Mammary epithelial cell (primary cell): ENCODE measurements at regions not wholly inside any gene's neighbourhood (a gene's known extent, or its start where the extent isn't known, plus 50 kb on each side); places are given as distances from the start of the nearest gene placed in this dataset.

Experiments used
- EZH2 ChIP-seq: IDR thresholded peaks from 2 replicates; pipeline ENCODE4 v1.6.1; 2012; ENCODE audit warnings: low read length, inconsistent platforms, borderline replicate concordance
- TF ChIP-seq, protein P1 (sequence below), 2 donors: IDR thresholded peaks in 1 of 2; conservative IDR thresholded peaks in 1 of 2; 2 replicates each; pipeline ENCODE4 v1.5.1; 2011 to 2012; ENCODE audit warnings: inconsistent platforms in 2 of 2, low read length in 2 of 2, mild to moderate bottlenecking in 2 of 2, control low read depth in 1 of 2, low read depth in 1 of 2; ENCODE audit not compliant: insufficient read depth in 1 of 2; ENCODE audit errors: extremely low read depth in 1 of 2

DNA sequence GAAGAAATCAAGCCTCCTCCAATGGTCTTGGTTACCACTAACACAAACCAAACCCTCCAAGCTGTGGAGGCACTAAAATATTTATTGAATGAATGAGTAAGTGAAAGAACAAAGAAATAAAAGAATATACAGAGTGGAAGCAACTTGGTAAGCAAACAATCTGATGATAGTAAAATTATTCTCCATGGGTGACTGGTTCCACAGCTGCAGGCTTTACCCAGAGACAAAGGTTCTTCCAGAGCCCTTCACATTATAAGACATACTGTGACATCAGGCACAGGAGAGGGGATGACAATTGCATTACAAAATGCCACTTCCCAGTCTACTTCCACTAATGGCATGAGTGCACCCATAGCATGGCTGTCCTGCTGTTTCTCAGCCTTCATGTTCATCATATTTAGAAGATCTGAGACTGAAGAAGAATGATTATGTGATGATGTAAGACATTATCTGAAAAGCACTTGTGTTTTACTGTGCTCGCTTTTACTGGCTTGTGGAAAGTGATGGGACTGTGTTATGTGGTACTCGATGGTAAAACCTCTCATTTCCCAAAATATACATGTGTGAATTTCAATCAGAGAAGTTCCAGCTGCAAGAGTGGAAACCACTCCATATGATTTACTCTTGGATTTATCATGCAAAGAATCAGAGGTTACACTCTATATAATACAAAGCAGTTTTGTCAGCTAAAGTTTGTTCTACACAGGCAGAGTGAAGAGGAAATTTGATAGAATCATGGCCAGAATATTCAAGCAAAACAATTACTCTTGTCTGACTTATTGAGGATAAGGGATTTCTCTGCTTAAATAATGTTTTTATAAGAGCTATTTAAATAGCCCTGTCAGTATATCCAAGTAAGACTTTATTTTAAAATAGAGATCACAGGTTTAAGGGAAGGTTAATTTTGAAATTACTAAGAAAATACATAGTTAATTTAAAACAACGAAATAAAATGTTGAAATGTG is 220.2 kb upstream of the NBEA start:
- TF ChIP-seq, protein P1, sequence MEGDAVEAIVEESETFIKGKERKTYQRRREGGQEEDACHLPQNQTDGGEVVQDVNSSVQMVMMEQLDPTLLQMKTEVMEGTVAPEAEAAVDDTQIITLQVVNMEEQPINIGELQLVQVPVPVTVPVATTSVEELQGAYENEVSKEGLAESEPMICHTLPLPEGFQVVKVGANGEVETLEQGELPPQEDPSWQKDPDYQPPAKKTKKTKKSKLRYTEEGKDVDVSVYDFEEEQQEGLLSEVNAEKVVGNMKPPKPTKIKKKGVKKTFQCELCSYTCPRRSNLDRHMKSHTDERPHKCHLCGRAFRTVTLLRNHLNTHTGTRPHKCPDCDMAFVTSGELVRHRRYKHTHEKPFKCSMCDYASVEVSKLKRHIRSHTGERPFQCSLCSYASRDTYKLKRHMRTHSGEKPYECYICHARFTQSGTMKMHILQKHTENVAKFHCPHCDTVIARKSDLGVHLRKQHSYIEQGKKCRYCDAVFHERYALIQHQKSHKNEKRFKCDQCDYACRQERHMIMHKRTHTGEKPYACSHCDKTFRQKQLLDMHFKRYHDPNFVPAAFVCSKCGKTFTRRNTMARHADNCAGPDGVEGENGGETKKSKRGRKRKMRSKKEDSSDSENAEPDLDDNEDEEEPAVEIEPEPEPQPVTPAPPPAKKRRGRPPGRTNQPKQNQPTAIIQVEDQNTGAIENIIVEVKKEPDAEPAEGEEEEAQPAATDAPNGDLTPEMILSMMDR (conservative IDR thresholded peaks at IDR 0.05 in 1 of 2, IDR thresholded peaks at IDR 0.05 in 1 of 2; ENCODE audit: extremely low read depth in 1 of 2, insufficient read depth in 1 of 2, low read depth in 1 of 2, low read length in 2 of 2) = no peak
- TF ChIP-seq EZH2 = no peak
